ENCODE measurements at regions not wholly inside any gene's neighbourhood (a gene's known extent, or its start where the extent isn't known, plus 50 kb on each side); places are given as distances from the start of the nearest gene placed in this dataset.
A peak's percentile ranks its signal among the peaks of the same experiment; 100 is the strongest.

DNA sequence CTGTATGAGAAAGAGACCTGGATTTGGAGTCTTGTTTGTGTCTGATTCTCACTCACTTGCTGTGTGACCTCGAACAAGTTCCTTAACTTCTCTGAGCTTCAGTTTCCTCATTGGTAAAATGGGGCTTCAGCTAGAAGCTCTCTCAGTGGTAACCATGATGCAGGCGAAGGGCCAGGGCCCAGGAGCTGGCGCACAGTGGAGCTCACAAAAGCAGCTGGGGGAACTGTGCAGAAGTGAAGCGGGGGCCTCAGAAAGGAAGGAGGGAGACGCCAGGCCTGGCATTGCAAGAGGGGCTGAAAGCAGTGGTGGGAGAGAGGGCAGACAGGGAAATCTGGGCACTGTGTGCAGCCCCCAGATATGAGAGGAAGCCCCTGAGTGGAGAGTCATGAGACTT is 88.9 kb upstream of the RUNX3 start:
- no peak overlapping the region for H3K18ac ChIP-seq (ENCODE audit: insufficient read length, low read depth, low read length)
- H4K91ac ChIP-seq (ENCODE audit: insufficient read length, low read depth, low read length): no peak overlapping the region
- no peak overlapping the region for H3K9ac ChIP-seq (ENCODE audit: extremely low read depth, insufficient read length, low read length)
- H3K4me3 Mint-ChIP-seq: no peak overlapping the region
- peaks cover 14 to 23% of the 10 kb centered on the region in 2 experiments for H3K4me1 Mint-ChIP-seq
- H3K79me1 ChIP-seq (ENCODE audit: insufficient read depth, low read depth, low read length, poor library complexity, severe bottlenecking): no peaks in the 10 kb centered on the region
- H2BK120ac ChIP-seq (ENCODE audit: low read depth, low read length, poor library complexity, severe bottlenecking): no peak overlapping the region
- no peaks in the 10 kb centered on the region; a peak in 1 of 7 replicates for H3K36me3 Mint-ChIP-seq (ENCODE audit: insufficient read depth in 1 of 3, low read depth in 3 of 3)
- TF ChIP-seq, protein P1, sequence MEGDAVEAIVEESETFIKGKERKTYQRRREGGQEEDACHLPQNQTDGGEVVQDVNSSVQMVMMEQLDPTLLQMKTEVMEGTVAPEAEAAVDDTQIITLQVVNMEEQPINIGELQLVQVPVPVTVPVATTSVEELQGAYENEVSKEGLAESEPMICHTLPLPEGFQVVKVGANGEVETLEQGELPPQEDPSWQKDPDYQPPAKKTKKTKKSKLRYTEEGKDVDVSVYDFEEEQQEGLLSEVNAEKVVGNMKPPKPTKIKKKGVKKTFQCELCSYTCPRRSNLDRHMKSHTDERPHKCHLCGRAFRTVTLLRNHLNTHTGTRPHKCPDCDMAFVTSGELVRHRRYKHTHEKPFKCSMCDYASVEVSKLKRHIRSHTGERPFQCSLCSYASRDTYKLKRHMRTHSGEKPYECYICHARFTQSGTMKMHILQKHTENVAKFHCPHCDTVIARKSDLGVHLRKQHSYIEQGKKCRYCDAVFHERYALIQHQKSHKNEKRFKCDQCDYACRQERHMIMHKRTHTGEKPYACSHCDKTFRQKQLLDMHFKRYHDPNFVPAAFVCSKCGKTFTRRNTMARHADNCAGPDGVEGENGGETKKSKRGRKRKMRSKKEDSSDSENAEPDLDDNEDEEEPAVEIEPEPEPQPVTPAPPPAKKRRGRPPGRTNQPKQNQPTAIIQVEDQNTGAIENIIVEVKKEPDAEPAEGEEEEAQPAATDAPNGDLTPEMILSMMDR (conservative IDR thresholded peaks at IDR 0.05): no peak
- no peaks in the 10 kb centered on the region for H3K9me3 ChIP-seq (ENCODE audit: control insufficient read depth, low read depth, low read length)
- H4K5ac ChIP-seq (ENCODE audit: insufficient read length, low read depth, low read length): no peak overlapping the region
- no peak overlapping the region for H3K14ac ChIP-seq (ENCODE audit: insufficient read depth, low read length)
- no peak overlapping the region for H2BK12ac ChIP-seq (ENCODE audit: insufficient read length, low read depth, low read length)
- H3K79me2 ChIP-seq (ENCODE audit: insufficient read depth, low read length): no peaks in the 10 kb centered on the region
- no peaks in the 10 kb centered on the region for H3K23me2 ChIP-seq (ENCODE audit: insufficient read length, low read depth, low read length, poor library complexity, severe bottlenecking)
- H4K20me1 ChIP-seq (ENCODE audit: control insufficient read depth, insufficient read depth, insufficient read length): no peaks in the 10 kb centered on the region
- peak overlapping the region in 2 of 3 experiments; percentile 27 to 81; a peak in 3 of 7 replicates for H3K27ac Mint-ChIP-seq
- H3K27me3 Mint-ChIP-seq (ENCODE audit: low read depth): no peaks in the 10 kb centered on the region
- H3K56ac ChIP-seq (ENCODE audit: insufficient read length, low read depth, low read length): no peak overlapping the region
- no peak overlapping the region for H2BK15ac ChIP-seq (ENCODE audit: low read depth, low read length)
- H3K27me3 ChIP-seq (ENCODE audit: insufficient read depth, low read length): no peaks in the 10 kb centered on the region
- no peak overlapping the region for H3K4ac ChIP-seq (ENCODE audit: low read depth, low read length)
- no peak overlapping the region for H3T11ph ChIP-seq (ENCODE audit: low read length)
- H3K9me3 Mint-ChIP-seq: peaks cover 0 to 6% of the 10 kb centered on the region in 2 experiments; a peak in 2 of 5 replicates
- no peak overlapping the region for H2AK5ac ChIP-seq (ENCODE audit: insufficient read length, low read length)
- H3K23ac ChIP-seq (ENCODE audit: insufficient read length, low read depth, low read length): no peak overlapping the region
- no peak overlapping the region for H2AFZ ChIP-seq (ENCODE audit: low read length)
- H4K8ac ChIP-seq (replicated peaks; ENCODE audit: insufficient read length, low read depth, low read length): no peak overlapping the region
- no peak overlapping the region for H3K27ac ChIP-seq (ENCODE audit: insufficient read length, low read depth, low read length)
- DNase-seq: no peak
- no peak overlapping the region for H3K4me2 ChIP-seq (ENCODE audit: insufficient read depth, insufficient read length, low read length)
- WGBS (ENCODE audit: extremely low coverage, insufficient read length, low lambda C conversion rate): no CpG with 5 or more reads among the region's 5 CpGs
- no peaks in the 10 kb centered on the region for H3K4me1 ChIP-seq (ENCODE audit: insufficient read depth, low read length)
- H2BK5ac ChIP-seq (ENCODE audit: insufficient read length, low read length): no peak overlapping the region
- no peak overlapping the region for H2BK20ac ChIP-seq (ENCODE audit: low read depth, low read length, poor library complexity, severe bottlenecking)

Measured in H9 (cell line).